ENCODE measurements at regions not wholly inside any gene's neighbourhood (a gene's known extent, or its start where the extent isn't known, plus 50 kb on each side); places are given as distances from the start of the nearest gene placed in this dataset.

GRCh38 chr3:180196658-180197057 lies 159.9 kb upstream of the PEX5L start:
- TF ChIP-seq CTCF (IDR thresholded peaks at IDR 0.05 in 4 of 5, conservative IDR thresholded peaks at IDR 0.05 in 1 of 5) (no peak), POLR2A (IDR thresholded peaks at IDR 0.05) (no peak)
